GM13977 (cell line): ENCODE measurements at regions not wholly inside any gene's neighbourhood (a gene's known extent, or its start where the extent isn't known, plus 50 kb on each side); places are given as distances from the start of the nearest gene placed in this dataset.

Experiments
- DNase-seq: peaks from one replicate; pipeline ENCODE4 v3.0.0; 2012; ENCODE audit warnings: low spot score
- in situ Hi-C: fragments of 300-500 bp; cut with MboI; formaldehyde crosslinking; loops from one replicate; pipeline ENCODE4 v1.12.0; 2022; ENCODE audit warnings: low sequenced_read_pairs, low pct_unique_long_range_greater_than_20kb, mixed read lengths, inconsistent platforms; ENCODE audit not compliant: unreplicated experiment
- TF ChIP-seq, protein P1 (sequence below): IDR thresholded peaks from 2 replicates; pipeline ENCODE4 v1.5.1; 2012; ENCODE audit warnings: mild to moderate bottlenecking, control low read depth; ENCODE audit not compliant: insufficient read depth; ENCODE audit errors: extremely low read depth, missing control alignments

DNA sequence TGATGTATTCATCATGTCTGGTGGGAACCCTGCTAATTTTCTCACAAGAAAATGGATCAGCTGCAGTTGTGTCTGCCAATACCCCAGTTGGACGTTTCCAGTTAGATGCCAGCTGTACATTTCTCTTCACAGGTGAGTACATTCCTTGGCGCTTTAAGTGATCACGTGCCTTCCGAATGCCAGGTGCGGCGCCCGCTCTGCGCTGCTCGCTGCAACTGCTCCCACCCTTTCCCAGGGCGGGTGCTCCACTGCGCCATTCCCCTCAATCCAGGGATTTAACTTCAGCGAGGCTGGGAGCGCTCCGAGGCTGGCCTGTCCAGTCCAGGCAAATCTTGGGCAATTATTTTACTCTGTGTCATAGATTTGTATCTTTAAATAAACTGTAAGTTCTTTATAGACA is 225.0 kb upstream of the RAB6C start:
- TF ChIP-seq, protein P1, sequence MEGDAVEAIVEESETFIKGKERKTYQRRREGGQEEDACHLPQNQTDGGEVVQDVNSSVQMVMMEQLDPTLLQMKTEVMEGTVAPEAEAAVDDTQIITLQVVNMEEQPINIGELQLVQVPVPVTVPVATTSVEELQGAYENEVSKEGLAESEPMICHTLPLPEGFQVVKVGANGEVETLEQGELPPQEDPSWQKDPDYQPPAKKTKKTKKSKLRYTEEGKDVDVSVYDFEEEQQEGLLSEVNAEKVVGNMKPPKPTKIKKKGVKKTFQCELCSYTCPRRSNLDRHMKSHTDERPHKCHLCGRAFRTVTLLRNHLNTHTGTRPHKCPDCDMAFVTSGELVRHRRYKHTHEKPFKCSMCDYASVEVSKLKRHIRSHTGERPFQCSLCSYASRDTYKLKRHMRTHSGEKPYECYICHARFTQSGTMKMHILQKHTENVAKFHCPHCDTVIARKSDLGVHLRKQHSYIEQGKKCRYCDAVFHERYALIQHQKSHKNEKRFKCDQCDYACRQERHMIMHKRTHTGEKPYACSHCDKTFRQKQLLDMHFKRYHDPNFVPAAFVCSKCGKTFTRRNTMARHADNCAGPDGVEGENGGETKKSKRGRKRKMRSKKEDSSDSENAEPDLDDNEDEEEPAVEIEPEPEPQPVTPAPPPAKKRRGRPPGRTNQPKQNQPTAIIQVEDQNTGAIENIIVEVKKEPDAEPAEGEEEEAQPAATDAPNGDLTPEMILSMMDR, result no peak
- in situ Hi-C loops, result no loop called here
- DNase-seq, result no peak

DNA sequence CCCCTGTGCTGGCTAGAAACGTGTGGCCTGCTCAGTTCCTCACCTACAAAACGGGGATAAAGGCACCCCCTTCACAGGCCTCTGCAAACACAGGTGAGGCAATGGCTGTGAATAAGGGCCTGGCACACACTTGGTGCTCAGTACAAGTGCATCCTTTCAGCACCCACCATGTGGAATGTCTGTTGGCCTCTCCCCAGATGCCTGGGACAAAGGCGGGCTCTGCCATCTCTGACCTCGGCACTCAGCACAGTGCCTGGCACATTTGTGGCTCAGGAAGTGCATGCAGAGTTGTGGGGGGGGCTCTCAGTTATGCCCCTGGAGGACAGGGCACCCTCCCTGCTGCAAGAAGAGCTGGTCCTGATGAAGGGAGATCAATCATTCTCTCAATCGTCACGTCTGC is 224.6 kb upstream of the RAB6C start:
- TF ChIP-seq, protein P1, result no peak
- DNase-seq, result no peak
- in situ Hi-C loops, result no loop called here

DNA sequence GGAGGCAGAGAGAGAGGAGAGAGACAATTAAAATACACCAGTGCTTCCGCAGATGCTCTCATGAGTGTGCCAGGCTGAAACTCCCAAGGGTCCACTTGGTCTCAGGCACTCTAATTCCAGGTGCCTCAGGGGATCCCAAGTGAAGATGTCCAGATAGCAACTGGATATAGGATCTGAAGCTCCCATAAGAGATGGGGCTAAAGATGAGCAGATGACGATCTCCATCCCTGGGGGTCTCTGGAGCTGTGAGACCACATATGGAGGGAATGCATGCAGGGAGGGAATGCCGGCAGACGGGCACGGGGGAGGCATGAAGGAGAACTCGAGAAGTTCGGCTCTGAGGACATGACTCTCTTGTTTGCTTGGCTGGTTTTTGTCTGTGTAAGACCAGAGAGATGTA is 223.7 kb upstream of the RAB6C start:
- TF ChIP-seq, protein P1, result no peak
- in situ Hi-C loops, result no loop called here
- no peak for DNase-seq

DNA sequence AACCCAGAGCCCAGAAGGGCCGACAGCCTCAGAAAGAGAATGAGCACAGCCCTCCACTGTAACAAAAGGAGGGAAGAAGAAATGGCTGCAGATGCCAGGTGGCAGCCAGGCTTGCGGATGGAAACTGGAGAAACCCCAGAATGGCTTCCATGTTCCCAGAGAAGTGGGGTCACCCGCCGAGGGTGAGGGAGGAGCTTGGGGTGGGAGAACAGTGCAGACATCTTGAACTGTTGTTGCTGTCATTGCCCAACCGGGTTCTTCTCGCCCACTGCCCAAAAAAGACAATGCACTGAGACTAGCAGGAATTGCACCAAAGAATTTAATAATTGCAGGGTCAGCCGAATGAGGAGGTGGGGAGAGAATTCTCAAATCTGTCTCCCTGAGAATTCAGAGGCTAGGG is 223.2 kb upstream of the RAB6C start:
- in situ Hi-C loops, result no loop called here
- TF ChIP-seq, protein P1, result no peak
- DNase-seq, result no peak

DNA sequence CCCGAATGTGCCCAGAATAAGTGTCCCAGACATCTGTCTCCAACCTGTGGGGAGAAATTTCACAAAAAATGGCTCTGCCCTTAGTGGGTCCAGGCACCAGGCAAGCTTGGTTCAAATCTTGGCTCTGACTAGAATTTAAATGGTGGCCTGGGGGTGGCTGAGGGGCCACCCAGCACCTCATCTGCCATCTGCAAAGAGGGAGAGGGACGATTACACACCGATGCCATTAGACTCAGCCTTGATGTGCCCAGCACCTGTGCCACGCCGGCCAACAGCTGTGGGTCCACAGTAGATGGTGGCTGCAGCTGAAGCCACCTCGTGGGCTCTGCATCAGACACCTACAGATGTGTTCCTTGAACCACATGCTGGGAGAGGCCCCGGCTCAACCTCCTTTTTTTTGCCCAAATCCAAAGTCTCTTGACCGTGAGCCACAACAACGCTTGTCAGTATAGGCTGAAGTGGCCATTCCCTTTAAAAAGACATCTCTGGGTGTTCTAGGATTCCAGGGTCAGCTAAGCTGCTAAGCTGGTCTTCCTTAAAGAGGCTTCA is 222.0 kb upstream of the RAB6C start:
- no peak for DNase-seq
- TF ChIP-seq, protein P1, result no peak
- in situ Hi-C loops, result no loop called here

DNA sequence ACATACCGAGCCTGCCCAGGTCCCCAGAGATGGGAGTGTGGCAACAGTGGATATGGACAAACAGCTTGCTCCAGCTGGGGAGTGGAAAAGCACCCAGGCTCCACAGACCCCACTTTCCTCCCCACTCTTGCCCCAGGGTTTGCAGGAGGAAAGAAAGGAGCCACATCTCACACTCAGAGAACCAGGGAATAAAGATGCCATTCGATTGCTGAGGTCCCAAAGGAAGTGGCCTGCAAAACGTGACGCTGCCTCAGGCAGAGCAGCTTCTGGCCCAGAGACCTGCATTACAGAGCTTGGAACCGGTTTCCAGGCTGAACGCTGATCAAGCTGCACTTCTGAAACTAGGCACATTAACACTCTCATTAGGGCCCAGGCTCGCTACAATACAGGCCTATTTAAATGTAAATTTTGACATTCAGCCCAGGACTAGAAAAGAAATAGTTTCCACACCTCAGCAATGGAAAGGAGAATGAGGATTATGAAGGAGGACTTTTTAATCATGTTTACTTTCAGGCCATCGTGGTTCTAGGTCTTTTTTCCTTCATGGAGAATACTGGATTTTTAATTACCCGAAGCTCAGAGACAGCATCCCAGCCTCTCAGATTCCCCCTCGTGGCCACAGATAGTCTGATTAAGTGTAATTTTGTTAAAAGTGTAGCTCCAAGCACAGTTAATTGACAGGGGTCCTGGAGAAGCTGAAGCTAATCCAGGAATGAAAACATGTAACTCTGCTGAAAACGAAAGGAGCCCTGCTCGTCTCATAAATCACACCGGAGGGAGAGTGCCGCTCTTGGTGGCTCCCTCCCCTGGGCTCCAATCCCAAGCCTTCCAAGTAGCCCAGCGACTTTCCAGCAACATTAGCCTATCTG is 221.3 kb upstream of the RAB6C start:
- DNase-seq, result no peak
- TF ChIP-seq, protein P1, result no peak
- in situ Hi-C loops, result no loop called here
